Uterus (tissue), 2 donors: ENCODE measurements at regions not wholly inside any gene's neighbourhood (a gene's known extent, or its start where the extent isn't known, plus 50 kb on each side); places are given as distances from the start of the nearest gene placed in this dataset.

ENCODE experiments used
- POLR2A ChIP-seq, 2 donors: fragments of 450-650 bp; IDR thresholded peaks; one replicate each; pipeline ENCODE4 v1.6.1; 2016; ENCODE audit warnings: antibody characterized with exemption in 2 of 2, mild to moderate bottlenecking in 1 of 2, moderate library complexity in 1 of 2
- TF ChIP-seq, protein P1 (sequence below), 4 experiments: fragments of 200-600 bp in 2 of 4; fragments of 450-650 bp in 2 of 4; sonication (generic) in 2 of 4; IDR thresholded peaks; one replicate each; pipeline ENCODE4 v1.5.1; 2016 to 2019; ENCODE audit warnings: antibody characterized with exemption in 4 of 4, mild to moderate bottlenecking in 2 of 4, moderate library complexity in 1 of 4

DNA sequence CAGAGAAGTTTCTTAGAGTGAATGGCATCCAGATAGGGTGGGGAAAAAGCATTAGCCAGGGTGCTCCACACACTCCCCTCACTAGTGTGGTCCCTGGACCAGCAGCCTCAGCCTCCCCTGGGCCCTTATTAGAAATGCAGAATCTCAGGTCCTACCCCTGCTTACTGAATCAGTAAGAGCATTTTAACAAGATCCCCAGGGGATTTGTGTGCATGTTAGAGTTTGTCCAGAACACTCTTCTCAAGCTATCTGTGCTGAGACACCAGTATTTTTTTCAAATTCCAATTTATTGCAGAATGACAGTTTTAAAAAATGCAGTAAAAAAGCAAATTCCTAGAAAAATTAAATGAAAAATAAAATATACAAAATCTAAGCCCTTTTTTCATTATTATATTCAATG is 123.1 kb downstream of the MIAT start:
- TF ChIP-seq, protein P1, sequence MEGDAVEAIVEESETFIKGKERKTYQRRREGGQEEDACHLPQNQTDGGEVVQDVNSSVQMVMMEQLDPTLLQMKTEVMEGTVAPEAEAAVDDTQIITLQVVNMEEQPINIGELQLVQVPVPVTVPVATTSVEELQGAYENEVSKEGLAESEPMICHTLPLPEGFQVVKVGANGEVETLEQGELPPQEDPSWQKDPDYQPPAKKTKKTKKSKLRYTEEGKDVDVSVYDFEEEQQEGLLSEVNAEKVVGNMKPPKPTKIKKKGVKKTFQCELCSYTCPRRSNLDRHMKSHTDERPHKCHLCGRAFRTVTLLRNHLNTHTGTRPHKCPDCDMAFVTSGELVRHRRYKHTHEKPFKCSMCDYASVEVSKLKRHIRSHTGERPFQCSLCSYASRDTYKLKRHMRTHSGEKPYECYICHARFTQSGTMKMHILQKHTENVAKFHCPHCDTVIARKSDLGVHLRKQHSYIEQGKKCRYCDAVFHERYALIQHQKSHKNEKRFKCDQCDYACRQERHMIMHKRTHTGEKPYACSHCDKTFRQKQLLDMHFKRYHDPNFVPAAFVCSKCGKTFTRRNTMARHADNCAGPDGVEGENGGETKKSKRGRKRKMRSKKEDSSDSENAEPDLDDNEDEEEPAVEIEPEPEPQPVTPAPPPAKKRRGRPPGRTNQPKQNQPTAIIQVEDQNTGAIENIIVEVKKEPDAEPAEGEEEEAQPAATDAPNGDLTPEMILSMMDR (IDR thresholded peaks at IDR 0.05): no peak
- no peak for TF ChIP-seq POLR2A (IDR thresholded peaks at IDR 0.05)
